GM12874 (cell line): ENCODE measurements at regions not wholly inside any gene's neighbourhood (a gene's known extent, or its start where the extent isn't known, plus 50 kb on each side); places are given as distances from the start of the nearest gene placed in this dataset.

Experiments used
- TF ChIP-seq, protein P1 (sequence below): IDR thresholded peaks from 2 replicates; pipeline ENCODE4 v1.5.1; 2011; ENCODE audit warnings: low read depth, mild to moderate bottlenecking, control low read depth, low read length, moderate library complexity; ENCODE audit not compliant: insufficient read depth

DNA sequence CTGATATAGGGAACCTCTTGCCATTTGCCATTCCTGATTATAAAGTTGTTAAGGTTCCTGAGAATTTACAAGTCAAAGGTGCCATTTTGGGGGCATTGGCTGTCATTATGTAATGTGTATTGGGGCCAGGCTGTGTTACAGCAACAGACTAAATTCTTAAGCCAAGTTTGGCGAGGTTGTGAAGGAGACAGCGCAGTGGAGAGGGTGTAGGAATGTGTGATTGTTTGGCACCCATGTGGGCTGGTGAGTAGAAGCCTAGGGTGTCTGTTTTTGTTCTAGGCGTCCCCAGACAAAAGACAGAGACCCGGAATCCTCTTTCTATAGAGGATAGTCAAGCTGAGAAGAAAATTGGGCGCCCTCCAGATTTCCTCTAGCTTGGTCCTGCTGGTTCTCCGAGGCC is 2535.3 kb downstream of the PCDH7 start:
- TF ChIP-seq, protein P1, sequence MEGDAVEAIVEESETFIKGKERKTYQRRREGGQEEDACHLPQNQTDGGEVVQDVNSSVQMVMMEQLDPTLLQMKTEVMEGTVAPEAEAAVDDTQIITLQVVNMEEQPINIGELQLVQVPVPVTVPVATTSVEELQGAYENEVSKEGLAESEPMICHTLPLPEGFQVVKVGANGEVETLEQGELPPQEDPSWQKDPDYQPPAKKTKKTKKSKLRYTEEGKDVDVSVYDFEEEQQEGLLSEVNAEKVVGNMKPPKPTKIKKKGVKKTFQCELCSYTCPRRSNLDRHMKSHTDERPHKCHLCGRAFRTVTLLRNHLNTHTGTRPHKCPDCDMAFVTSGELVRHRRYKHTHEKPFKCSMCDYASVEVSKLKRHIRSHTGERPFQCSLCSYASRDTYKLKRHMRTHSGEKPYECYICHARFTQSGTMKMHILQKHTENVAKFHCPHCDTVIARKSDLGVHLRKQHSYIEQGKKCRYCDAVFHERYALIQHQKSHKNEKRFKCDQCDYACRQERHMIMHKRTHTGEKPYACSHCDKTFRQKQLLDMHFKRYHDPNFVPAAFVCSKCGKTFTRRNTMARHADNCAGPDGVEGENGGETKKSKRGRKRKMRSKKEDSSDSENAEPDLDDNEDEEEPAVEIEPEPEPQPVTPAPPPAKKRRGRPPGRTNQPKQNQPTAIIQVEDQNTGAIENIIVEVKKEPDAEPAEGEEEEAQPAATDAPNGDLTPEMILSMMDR, result no peak

DNA sequence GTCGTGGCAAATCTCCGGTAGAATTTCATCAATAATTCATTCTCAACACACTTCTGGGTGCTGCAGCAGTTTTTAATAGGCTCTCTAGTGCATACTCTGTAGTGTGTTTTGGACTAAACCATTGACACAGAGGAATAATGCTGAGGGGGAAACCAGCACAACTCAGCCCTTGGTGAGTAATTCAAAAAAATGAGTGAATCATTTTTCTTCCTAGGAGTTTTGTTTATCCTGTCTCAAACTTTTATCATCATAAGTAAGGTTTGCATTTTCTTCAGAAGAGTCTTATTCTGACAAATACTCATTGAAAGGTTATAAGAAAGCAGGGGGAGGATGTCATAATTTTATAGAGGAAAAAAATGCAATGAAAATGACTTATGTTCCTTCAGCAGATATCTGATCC is 2542.7 kb downstream of the PCDH7 start:
- TF ChIP-seq, protein P1, result no peak

DNA sequence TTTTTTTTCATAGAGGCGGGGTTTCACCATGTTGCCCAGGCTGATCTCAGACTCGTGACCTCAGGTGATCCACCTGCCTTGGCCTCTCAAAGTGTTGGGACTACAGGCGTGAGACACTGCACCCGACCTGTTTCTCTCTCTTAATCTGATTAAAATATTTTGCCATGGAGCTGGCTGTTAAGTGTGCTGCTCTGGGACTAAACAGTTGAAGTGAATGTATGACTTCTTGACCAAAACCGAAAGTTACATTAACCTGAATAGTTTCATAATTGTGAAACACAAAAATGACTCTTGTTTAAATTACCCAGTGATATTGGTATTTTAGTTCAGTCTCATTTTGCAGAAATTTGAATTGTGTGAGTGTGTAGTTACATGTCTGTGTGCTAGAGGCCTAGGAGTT is 2548.6 kb downstream of the PCDH7 start:
- TF ChIP-seq, protein P1, result no peak

DNA sequence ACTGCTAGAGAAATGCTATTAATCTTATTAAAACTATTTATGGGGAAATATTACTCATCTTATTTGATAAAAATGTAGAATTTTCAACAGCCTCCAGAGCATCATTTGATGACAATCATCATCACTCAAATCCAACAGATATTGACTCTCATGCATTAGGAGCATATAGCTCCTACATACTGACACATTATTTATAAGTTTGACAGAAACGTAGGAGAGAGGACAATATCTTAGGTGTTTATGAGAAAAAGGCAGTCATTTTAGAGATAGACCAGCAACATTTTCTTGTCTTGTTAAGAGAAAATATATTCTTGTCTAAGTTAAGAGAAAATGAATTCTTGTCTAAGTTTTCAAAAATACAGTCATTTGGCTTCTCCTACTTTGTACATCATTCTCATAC is 2550.2 kb downstream of the PCDH7 start:
- TF ChIP-seq, protein P1, result no peak

DNA sequence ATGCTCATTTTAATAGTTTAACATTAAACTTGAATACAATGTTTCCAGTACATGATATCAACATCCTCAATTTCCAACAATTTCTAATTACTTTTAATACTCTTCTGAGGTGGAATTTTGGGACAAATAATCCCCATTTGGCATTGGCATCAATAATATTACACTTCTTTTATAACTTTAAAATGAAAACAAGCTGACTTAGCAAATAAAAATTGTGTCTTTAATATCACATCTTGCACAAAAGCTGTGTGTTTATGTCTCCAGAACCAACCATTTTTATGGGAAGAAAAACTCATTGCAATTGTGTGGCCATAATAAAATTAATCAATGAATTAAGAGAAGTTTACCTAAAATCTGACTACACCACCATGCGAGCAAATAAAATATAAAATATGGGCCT is 2552.6 kb downstream of the PCDH7 start:
- TF ChIP-seq, protein P1, result no peak

DNA sequence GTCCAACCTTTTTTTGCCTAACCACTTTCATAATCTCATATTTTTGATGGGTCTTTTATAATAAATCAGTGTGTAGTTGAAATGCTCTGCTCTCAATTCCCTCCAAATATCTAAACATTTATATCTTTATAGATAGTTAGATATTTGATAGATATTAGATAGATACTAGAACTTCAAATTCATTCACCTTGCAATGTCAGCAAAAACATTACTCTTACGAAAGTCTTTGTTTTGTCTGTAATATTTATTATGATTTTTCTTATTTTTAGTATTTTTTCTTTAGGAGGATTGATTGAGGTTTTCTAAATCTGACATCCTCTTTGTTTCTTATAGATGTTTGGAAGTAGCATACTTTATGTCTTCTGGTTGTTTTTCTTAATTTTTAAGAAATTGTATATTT is 2563.6 kb downstream of the PCDH7 start:
- TF ChIP-seq, protein P1, result no peak

DNA sequence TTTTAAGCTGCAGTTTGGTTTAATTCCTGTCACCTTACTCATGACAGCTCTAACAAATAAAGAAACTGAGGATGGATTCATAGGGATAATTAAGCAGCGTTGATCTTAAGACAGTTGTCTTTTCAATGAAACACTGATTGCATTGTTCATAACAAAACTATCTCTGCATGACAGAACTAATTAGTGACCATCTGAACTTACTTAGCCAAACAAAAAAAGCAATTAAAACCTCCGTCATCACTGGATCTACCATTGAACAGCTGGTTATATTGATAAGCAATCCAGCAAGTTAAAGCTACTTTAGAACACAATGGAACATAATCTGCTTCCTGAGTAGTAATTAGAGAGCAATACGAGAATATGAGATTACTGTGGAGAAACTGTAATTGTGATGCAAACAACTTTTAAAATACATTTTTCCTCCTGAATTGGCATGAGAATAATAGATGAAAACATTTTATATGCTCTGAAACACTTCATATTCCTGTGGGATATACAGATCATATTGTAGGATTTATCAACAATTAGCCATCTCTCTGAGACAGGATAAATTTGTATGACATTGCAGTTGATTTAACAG is 2576.8 kb downstream of the PCDH7 start:
- TF ChIP-seq, protein P1, result no peak
